Suprapubic skin (tissue), 4 donors: ENCODE measurements at regions not wholly inside any gene's neighbourhood (a gene's known extent, or its start where the extent isn't known, plus 50 kb on each side); places are given as distances from the start of the nearest gene placed in this dataset.

Experiments
- CTCF ChIP-seq, 2 donors: fragments of 200-600 bp in 1 of 2; fragments of 450-650 bp in 1 of 2; sonication (generic) in 1 of 2; IDR thresholded peaks; one replicate each; pipeline ENCODE4 v1.5.1; 2016 to 2019; ENCODE audit warnings: antibody characterized with exemption in 2 of 2, mild to moderate bottlenecking in 1 of 2, moderate library complexity in 1 of 2
- POLR2A ChIP-seq, 2 donors: fragments of 450-650 bp; IDR thresholded peaks; one replicate each; pipeline ENCODE4 v1.6.1; 2017; ENCODE audit warnings: antibody characterized with exemption in 2 of 2, mild to moderate bottlenecking in 2 of 2, moderate library complexity in 2 of 2
- POLR2AphosphoS5 ChIP-seq, 3 donors: sonication (generic); formaldehyde crosslinking; IDR thresholded peaks; one replicate each; pipeline ENCODE4 v1.6.1; 2017; ENCODE audit warnings: antibody characterized with exemption in 3 of 3

- TF ChIP-seq CTCF (IDR thresholded peaks at IDR 0.05) (no peak), POLR2A (IDR thresholded peaks at IDR 0.05) (no peak), POLR2AphosphoS5 (IDR thresholded peaks at IDR 0.05) (no peak)
Measured at GRCh38 chr7:153510674-153511073, 541.5 kb upstream of the DPP6 start.
